ENCODE measurements at regions not wholly inside any gene's neighbourhood (a gene's known extent, or its start where the extent isn't known, plus 50 kb on each side); places are given as distances from the start of the nearest gene placed in this dataset.

DNA sequence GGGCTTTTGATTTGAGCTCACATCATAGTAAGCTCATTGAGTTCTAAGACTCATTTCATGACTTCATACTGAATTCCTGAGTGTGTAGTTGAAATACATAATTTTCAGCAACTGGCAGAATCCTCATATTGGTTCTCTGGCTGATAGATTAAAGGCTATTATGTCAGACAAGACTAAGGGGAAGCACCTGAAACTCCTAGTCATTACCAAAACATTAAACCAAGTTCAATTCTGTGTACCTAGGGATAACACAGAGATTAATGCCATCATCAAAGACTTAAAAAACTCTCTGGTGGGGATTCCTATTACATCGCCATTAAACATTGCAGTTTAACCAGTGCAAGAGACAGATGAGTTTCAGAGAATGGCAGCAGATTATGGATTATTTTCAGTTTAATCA, 339.1 kb downstream of the PTPRC start:
- Histone ChIP-seq H3K4me1 (ENCODE audit: low read depth, poor library complexity, severe bottlenecking) (no peaks in the 10 kb centered on the region), H3K36me3 (ENCODE audit: insufficient read depth) (no peaks in the 10 kb centered on the region), H3K27me3 (ENCODE audit: insufficient read depth, low read depth) (no peaks in the 10 kb centered on the region), H2AFZ (ENCODE audit: low read depth) (no peak overlapping the region), H3K4me3 (IDR thresholded peaks at IDR 0.05; ENCODE audit: insufficient read depth, low read depth, low read length) (no peak overlapping the region), H3K9ac (no peak overlapping the region), H3K4me2 (no peak overlapping the region), H3K27ac (no peak overlapping the region), H3K79me2 (ENCODE audit: insufficient read depth, low read depth) (no peaks in the 10 kb centered on the region), H4K20me1 (ENCODE audit: insufficient read depth) (no peaks in the 10 kb centered on the region)
- TF ChIP-seq, protein P1, sequence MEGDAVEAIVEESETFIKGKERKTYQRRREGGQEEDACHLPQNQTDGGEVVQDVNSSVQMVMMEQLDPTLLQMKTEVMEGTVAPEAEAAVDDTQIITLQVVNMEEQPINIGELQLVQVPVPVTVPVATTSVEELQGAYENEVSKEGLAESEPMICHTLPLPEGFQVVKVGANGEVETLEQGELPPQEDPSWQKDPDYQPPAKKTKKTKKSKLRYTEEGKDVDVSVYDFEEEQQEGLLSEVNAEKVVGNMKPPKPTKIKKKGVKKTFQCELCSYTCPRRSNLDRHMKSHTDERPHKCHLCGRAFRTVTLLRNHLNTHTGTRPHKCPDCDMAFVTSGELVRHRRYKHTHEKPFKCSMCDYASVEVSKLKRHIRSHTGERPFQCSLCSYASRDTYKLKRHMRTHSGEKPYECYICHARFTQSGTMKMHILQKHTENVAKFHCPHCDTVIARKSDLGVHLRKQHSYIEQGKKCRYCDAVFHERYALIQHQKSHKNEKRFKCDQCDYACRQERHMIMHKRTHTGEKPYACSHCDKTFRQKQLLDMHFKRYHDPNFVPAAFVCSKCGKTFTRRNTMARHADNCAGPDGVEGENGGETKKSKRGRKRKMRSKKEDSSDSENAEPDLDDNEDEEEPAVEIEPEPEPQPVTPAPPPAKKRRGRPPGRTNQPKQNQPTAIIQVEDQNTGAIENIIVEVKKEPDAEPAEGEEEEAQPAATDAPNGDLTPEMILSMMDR (conservative IDR thresholded peaks at IDR 0.05; ENCODE audit: low read depth, low read length) = no peak

DNA sequence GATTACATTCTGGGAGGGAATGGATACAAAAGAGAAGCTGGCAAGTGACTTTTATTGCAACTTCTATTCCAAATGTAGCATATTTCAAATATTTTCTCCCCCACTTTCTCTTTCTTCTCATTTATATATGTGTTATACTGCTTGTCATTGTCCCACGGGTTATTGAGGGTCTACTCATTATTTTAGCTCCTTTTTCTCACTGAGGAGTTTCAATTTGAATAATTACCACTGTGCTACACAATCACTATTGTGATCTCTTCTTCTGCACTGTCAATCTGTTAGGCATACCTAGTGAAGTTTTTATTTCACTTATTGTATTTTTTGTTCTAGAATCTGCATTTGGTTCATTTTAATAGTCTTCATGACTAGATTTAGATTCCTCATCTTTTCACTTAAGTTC, 339.7 kb downstream of the PTPRC start:
- Histone ChIP-seq H3K4me3 (IDR thresholded peaks at IDR 0.05; ENCODE audit: insufficient read depth, low read depth, low read length) (no peak overlapping the region), H3K36me3 (ENCODE audit: insufficient read depth) (no peaks in the 10 kb centered on the region), H4K20me1 (ENCODE audit: insufficient read depth) (no peaks in the 10 kb centered on the region), H3K4me2 (no peak overlapping the region), H3K79me2 (ENCODE audit: insufficient read depth, low read depth) (no peaks in the 10 kb centered on the region), H2AFZ (ENCODE audit: low read depth) (no peak overlapping the region), H3K4me1 (ENCODE audit: low read depth, poor library complexity, severe bottlenecking) (no peaks in the 10 kb centered on the region), H3K27ac (no peak overlapping the region), H3K27me3 (ENCODE audit: insufficient read depth, low read depth) (no peaks in the 10 kb centered on the region), H3K9ac (no peak overlapping the region)
- TF ChIP-seq, protein P1 (conservative IDR thresholded peaks at IDR 0.05; ENCODE audit: low read depth, low read length) = no peak

DNA sequence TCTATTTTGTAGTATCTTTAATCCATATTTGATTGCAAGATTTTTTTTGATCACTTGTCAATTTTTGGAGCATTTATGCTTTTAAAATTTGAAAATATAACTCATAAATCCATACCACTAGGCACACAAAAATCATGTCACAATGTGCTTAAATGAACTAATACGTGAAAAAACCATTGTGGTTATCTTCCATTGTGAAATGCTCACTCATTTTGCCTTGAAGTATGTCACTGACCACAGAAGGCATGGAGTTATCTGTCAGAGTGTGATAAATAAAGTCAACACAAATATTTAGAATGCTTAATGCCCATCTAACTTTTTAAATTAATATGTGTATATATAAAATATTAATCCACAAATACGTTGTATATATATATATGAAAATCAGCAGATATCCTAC, 347.2 kb downstream of the PTPRC start:
- no peaks in the 10 kb centered on the region for H3K27me3 ChIP-seq (ENCODE audit: insufficient read depth, low read depth)
- H3K4me1 ChIP-seq (ENCODE audit: low read depth, poor library complexity, severe bottlenecking) = no peaks in the 10 kb centered on the region
- H3K36me3 ChIP-seq (ENCODE audit: insufficient read depth) = no peaks in the 10 kb centered on the region

DNA sequence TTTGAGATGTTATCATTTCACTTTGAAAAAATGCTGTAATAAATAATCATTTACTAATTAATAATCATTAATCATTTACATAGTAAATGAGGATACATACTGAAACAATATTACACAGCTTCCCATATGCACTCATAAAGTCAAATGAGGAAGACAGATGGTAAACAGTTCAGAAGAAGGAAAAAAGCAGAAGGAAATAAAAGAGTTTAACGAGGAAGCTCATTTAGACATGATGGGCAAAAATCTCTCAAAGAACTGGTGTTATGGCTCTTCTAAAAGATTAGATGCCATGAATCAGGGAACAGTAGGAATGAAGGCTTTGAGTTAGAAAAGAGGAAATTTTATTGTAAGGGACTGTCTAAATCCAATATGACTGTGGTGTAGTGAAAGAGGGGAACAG, 347.6 kb downstream of the PTPRC start:
- TF ChIP-seq, protein P1 (conservative IDR thresholded peaks at IDR 0.05; ENCODE audit: low read depth, low read length) = no peak
- Histone ChIP-seq H4K20me1 (ENCODE audit: insufficient read depth) (no peaks in the 10 kb centered on the region), H3K27me3 (ENCODE audit: insufficient read depth, low read depth) (no peaks in the 10 kb centered on the region), H3K9ac (no peak overlapping the region), H3K4me1 (ENCODE audit: low read depth, poor library complexity, severe bottlenecking) (no peaks in the 10 kb centered on the region), H3K4me2 (no peak overlapping the region), H3K4me3 (IDR thresholded peaks at IDR 0.05; ENCODE audit: insufficient read depth, low read depth, low read length) (no peak overlapping the region), H3K27ac (no peak overlapping the region), H3K79me2 (ENCODE audit: insufficient read depth, low read depth) (no peaks in the 10 kb centered on the region), H2AFZ (ENCODE audit: low read depth) (no peak overlapping the region), H3K36me3 (ENCODE audit: insufficient read depth) (no peaks in the 10 kb centered on the region)

More for the DNA sequence above, 347.2 kb downstream of the PTPRC start:
- Histone ChIP-seq H3K4me2 (no peak overlapping the region), H3K79me2 (ENCODE audit: insufficient read depth, low read depth) (no peaks in the 10 kb centered on the region), H3K9ac (no peak overlapping the region), H3K27ac (no peak overlapping the region), H4K20me1 (ENCODE audit: insufficient read depth) (no peaks in the 10 kb centered on the region), H3K4me3 (IDR thresholded peaks at IDR 0.05; ENCODE audit: insufficient read depth, low read depth, low read length) (no peak overlapping the region), H2AFZ (ENCODE audit: low read depth) (no peak overlapping the region)
- TF ChIP-seq, protein P1 (conservative IDR thresholded peaks at IDR 0.05; ENCODE audit: low read depth, low read length) = no peak
